ENCODE measurements at regions not wholly inside any gene's neighbourhood (a gene's known extent, or its start where the extent isn't known, plus 50 kb on each side); places are given as distances from the start of the nearest gene placed in this dataset.

GRCh38 chr6:167754691-167755090 is 72.0 kb upstream of the AFDN start:
- no peak for TF ChIP-seq REST (IDR thresholded peaks at IDR 0.05; ENCODE audit: low read depth)

DNA sequence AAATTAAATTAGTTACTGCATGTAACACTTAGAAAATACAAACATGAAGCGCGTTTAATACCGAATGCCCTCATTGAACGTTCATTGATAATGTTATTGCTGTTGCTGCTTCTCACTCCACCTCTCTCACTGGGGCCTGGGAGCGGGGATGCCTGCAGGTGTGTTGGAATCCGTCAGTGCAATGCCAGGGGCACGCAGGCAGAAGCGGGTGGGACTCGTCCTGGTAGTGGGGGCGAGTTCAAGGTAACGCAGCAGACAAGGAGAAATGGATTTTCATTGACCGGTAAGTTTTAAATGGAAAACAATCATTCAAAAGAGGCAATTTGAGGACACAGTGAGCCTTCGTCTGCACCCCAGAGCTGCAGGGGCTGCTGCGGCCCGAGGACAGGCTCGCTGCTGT is 71.2 kb upstream of the AFDN start:
- TF ChIP-seq RAD21 (IDR thresholded peaks at IDR 0.05; ENCODE audit: low read depth) (no peak), ZBTB7A (IDR thresholded peaks at IDR 0.05; ENCODE audit: low read depth) (no peak), FOXM1 (IDR thresholded peaks at IDR 0.05; ENCODE audit: borderline replicate concordance, low read depth) (no peak), CREB1 (IDR thresholded peaks at IDR 0.05; ENCODE audit: low read depth) (no peak), CEBPB (IDR thresholded peaks at IDR 0.05) (no peak), REST (IDR thresholded peaks at IDR 0.05; ENCODE audit: low read depth) (no peak), TEAD4 (IDR thresholded peaks at IDR 0.05) (no peak), EP300 (IDR thresholded peaks at IDR 0.05; ENCODE audit: borderline replicate concordance) (no peak), YY1 (IDR thresholded peaks at IDR 0.05; ENCODE audit: low read depth) (no peak), TAF1 (IDR thresholded peaks at IDR 0.05; ENCODE audit: low read depth) (no peak), TCF12 (IDR thresholded peaks at IDR 0.05; ENCODE audit: low read depth) (no peak), NFIC (IDR thresholded peaks at IDR 0.05) (no peak), EGR1 (IDR thresholded peaks at IDR 0.05) (no peak)
- TF ChIP-seq, protein P1, sequence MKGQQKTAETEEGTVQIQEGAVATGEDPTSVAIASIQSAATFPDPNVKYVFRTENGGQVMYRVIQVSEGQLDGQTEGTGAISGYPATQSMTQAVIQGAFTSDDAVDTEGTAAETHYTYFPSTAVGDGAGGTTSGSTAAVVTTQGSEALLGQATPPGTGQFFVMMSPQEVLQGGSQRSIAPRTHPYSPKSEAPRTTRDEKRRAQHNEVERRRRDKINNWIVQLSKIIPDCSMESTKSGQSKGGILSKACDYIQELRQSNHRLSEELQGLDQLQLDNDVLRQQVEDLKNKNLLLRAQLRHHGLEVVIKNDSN (IDR thresholded peaks at IDR 0.05), result no peak
- TF ChIP-seq, protein P2, sequence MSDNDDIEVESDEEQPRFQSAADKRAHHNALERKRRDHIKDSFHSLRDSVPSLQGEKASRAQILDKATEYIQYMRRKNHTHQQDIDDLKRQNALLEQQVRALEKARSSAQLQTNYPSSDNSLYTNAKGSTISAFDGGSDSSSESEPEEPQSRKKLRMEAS (IDR thresholded peaks at IDR 0.05), result no peak

DNA sequence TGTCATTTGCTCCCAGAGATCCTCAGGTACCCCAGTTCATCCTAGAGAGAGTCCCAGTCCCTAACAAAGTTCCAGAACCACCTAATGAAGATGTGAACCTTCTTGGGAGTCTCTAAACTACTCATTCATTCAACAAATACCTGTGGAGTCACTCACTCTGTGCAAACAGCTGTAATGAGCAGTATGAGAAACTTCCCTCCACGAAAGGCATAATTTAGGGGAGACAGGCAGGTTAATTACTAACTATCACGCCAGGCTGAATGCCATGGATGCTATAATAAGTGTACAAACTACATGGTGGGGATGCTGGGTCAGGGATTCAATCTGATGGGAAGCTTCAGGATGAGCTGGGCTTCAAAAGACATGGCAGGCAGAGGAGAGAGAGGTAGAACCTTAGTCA is 70.1 kb upstream of the AFDN start:
- TF ChIP-seq TAF1 (IDR thresholded peaks at IDR 0.05; ENCODE audit: low read depth) (no peak), TCF12 (IDR thresholded peaks at IDR 0.05; ENCODE audit: low read depth) (no peak), NFIC (IDR thresholded peaks at IDR 0.05) (no peak), YY1 (IDR thresholded peaks at IDR 0.05; ENCODE audit: low read depth) (no peak), RAD21 (IDR thresholded peaks at IDR 0.05; ENCODE audit: low read depth) (no peak), EP300 (IDR thresholded peaks at IDR 0.05; ENCODE audit: borderline replicate concordance) (no peak), FOXM1 (IDR thresholded peaks at IDR 0.05; ENCODE audit: borderline replicate concordance, low read depth) (no peak), ZBTB7A (IDR thresholded peaks at IDR 0.05; ENCODE audit: low read depth) (no peak), TEAD4 (IDR thresholded peaks at IDR 0.05) (no peak), EGR1 (IDR thresholded peaks at IDR 0.05) (no peak), CREB1 (IDR thresholded peaks at IDR 0.05; ENCODE audit: low read depth) (no peak), CEBPB (IDR thresholded peaks at IDR 0.05) (no peak), REST (IDR thresholded peaks at IDR 0.05; ENCODE audit: low read depth) (no peak)
- TF ChIP-seq, protein P1 (IDR thresholded peaks at IDR 0.05), result no peak
- TF ChIP-seq, protein P2 (IDR thresholded peaks at IDR 0.05), result no peak

GRCh38 chr6:167757249-167757648 is 69.5 kb upstream of the AFDN start:
- no peak for TF ChIP-seq TCF12 (IDR thresholded peaks at IDR 0.05; ENCODE audit: low read depth)
- TF ChIP-seq TEAD4 (IDR thresholded peaks at IDR 0.05), result no peak
- TF ChIP-seq RAD21 (IDR thresholded peaks at IDR 0.05; ENCODE audit: low read depth), result no peak
- TF ChIP-seq NFIC (IDR thresholded peaks at IDR 0.05), result no peak
- no peak for TF ChIP-seq TAF1 (IDR thresholded peaks at IDR 0.05; ENCODE audit: low read depth)
- TF ChIP-seq EGR1 (IDR thresholded peaks at IDR 0.05), result no peak
- TF ChIP-seq, protein P2 (IDR thresholded peaks at IDR 0.05), result no peak
- TF ChIP-seq YY1 (IDR thresholded peaks at IDR 0.05; ENCODE audit: low read depth), result no peak
- TF ChIP-seq REST (IDR thresholded peaks at IDR 0.05; ENCODE audit: low read depth), result no peak
- TF ChIP-seq ZBTB7A (IDR thresholded peaks at IDR 0.05; ENCODE audit: low read depth), result no peak
- TF ChIP-seq FOXM1 (IDR thresholded peaks at IDR 0.05; ENCODE audit: borderline replicate concordance, low read depth), result no peak
- TF ChIP-seq, protein P1 (IDR thresholded peaks at IDR 0.05), result no peak
- TF ChIP-seq EP300 (IDR thresholded peaks at IDR 0.05; ENCODE audit: borderline replicate concordance), result no peak
- no peak for TF ChIP-seq CREB1 (IDR thresholded peaks at IDR 0.05; ENCODE audit: low read depth)
- no peak for TF ChIP-seq CEBPB (IDR thresholded peaks at IDR 0.05)
